ENCODE measurements at regions not wholly inside any gene's neighbourhood (a gene's known extent, or its start where the extent isn't known, plus 50 kb on each side); places are given as distances from the start of the nearest gene placed in this dataset.
"Not testable (repeated sequence)": the region's sequence is repeated elsewhere in the genome, so short reads cannot be mapped to it uniquely, and the experiment has no call there.

DNA sequence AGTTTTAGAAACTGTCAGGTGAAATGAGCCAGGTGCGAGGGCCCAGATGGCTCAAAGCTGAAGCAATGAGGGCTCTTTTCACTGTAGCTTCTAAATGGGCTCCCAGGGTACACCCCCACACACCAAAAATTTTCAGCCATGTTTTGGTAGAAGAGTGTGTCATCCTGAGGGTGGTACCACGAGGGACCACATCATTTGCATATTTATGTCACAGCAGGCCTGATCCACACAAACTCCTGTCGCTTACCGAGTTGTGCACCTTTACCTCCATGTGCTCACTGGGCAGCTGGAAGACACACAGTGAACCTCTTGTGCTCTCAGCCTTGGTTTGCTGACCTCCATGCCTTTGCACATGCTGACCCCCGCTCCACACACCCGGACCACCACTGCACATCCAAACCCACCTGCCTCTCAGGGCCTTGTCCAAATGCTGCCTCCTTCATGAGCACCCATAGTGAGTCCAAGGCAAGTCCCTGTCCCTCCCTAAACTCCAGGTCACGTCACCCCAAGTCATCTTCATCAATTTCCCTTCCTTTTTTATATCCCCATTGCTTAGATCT is 352.2 kb downstream of the BCL2L11 start:
- intact Hi-C loops (cut with micrococcal nuclease); ATAC-seq; H3K4me3 ChIP-seq (ENCODE audit: low read length); H4K20me1 ChIP-seq (ENCODE audit: low read length); H3K9me2 ChIP-seq (replicated peaks; ENCODE audit: low read length); H3K4me1 ChIP-seq (ENCODE audit: insufficient read depth, low read length); H3K27ac ChIP-seq (ENCODE audit: low read length); BruUV-seq (replicated peaks); POLR2A ChIA-PET (ENCODE audit: unreplicated experiment); H3K36me3 ChIP-seq (ENCODE audit: low read depth, low read length); H3K9me3 ChIP-seq (ENCODE audit: low read length); H3F3A ChIP-seq (ENCODE audit: low read length, unreplicated experiment); H2AFZ ChIP-seq (ENCODE audit: low read length); H3K27me3 ChIP-seq (ENCODE audit: low read length); CTCF ChIA-PET; H3K9ac ChIP-seq (ENCODE audit: low read length); H3K4me2 ChIP-seq (ENCODE audit: low read length); DNase-seq: not testable (repeated sequence)
- H3K79me2 ChIP-seq (ENCODE audit: low read length) = peaks cover 44% of the 10 kb centered on the region

- H3K9me3 ChIP-seq (ENCODE audit: low read length); H3K9me2 ChIP-seq (replicated peaks; ENCODE audit: low read length); H3K4me2 ChIP-seq (ENCODE audit: low read length); BruUV-seq (replicated peaks); intact Hi-C loops (cut with micrococcal nuclease); H3K36me3 ChIP-seq (ENCODE audit: low read depth, low read length); H3K4me1 ChIP-seq (ENCODE audit: insufficient read depth, low read length); H3F3A ChIP-seq (ENCODE audit: low read length, unreplicated experiment); DNase-seq; H3K27me3 ChIP-seq (ENCODE audit: low read length); H3K9ac ChIP-seq (ENCODE audit: low read length); POLR2A ChIA-PET (ENCODE audit: unreplicated experiment); H3K27ac ChIP-seq (ENCODE audit: low read length); H2AFZ ChIP-seq (ENCODE audit: low read length); CTCF ChIA-PET; H3K4me3 ChIP-seq (ENCODE audit: low read length); H4K20me1 ChIP-seq (ENCODE audit: low read length): not testable (repeated sequence)
- H3K79me2 ChIP-seq (ENCODE audit: low read length) = peaks cover 44% of the 10 kb centered on the region
- peak; percentile 78 for ATAC-seq
Measured at GRCh38 chr2:111473522-111473921, 352.8 kb downstream of the BCL2L11 start.

GRCh38 chr2:111474198-111474705 is 353.5 kb downstream of the BCL2L11 start:
- CTCF ChIA-PET; intact Hi-C loops (cut with micrococcal nuclease); H3K4me1 ChIP-seq (ENCODE audit: insufficient read depth, low read length); H3K9ac ChIP-seq (ENCODE audit: low read length); H3K4me3 ChIP-seq (ENCODE audit: low read length); H3K4me2 ChIP-seq (ENCODE audit: low read length); DNase-seq; H3K27ac ChIP-seq (ENCODE audit: low read length); H3K27me3 ChIP-seq (ENCODE audit: low read length); H4K20me1 ChIP-seq (ENCODE audit: low read length); H3K36me3 ChIP-seq (ENCODE audit: low read depth, low read length); H3F3A ChIP-seq (ENCODE audit: low read length, unreplicated experiment); POLR2A ChIA-PET (ENCODE audit: unreplicated experiment); H3K9me3 ChIP-seq (ENCODE audit: low read length); BruUV-seq (replicated peaks); H2AFZ ChIP-seq (ENCODE audit: low read length); ATAC-seq; H3K9me2 ChIP-seq (replicated peaks; ENCODE audit: low read length): not testable (repeated sequence)
- peaks cover 51% of the 10 kb centered on the region for H3K79me2 ChIP-seq (ENCODE audit: low read length)

- ATAC-seq; H3K4me3 ChIP-seq (ENCODE audit: low read length); H3F3A ChIP-seq (ENCODE audit: low read length, unreplicated experiment); H2AFZ ChIP-seq (ENCODE audit: low read length); intact Hi-C loops (cut with micrococcal nuclease); CTCF ChIA-PET; H3K9ac ChIP-seq (ENCODE audit: low read length); H3K9me3 ChIP-seq (ENCODE audit: low read length); H3K4me2 ChIP-seq (ENCODE audit: low read length); BruUV-seq (replicated peaks); H3K27me3 ChIP-seq (ENCODE audit: low read length); H3K9me2 ChIP-seq (replicated peaks; ENCODE audit: low read length); H4K20me1 ChIP-seq (ENCODE audit: low read length); POLR2A ChIA-PET (ENCODE audit: unreplicated experiment); H3K36me3 ChIP-seq (ENCODE audit: low read depth, low read length); H3K27ac ChIP-seq (ENCODE audit: low read length); H3K4me1 ChIP-seq (ENCODE audit: insufficient read depth, low read length); DNase-seq: not testable (repeated sequence)
- peaks cover 54% of the 10 kb centered on the region for H3K79me2 ChIP-seq (ENCODE audit: low read length)
Measured at GRCh38 chr2:111478335-111478734, 357.6 kb downstream of the BCL2L11 start.

GRCh38 chr2:111478871-111479318 is 358.2 kb downstream of the BCL2L11 start:
- H3K27me3 ChIP-seq (ENCODE audit: low read length); POLR2A ChIA-PET (ENCODE audit: unreplicated experiment); H3K4me2 ChIP-seq (ENCODE audit: low read length); H3K9me2 ChIP-seq (replicated peaks; ENCODE audit: low read length); H4K20me1 ChIP-seq (ENCODE audit: low read length); H3K4me1 ChIP-seq (ENCODE audit: insufficient read depth, low read length); CTCF ChIA-PET; H3K9ac ChIP-seq (ENCODE audit: low read length); H3F3A ChIP-seq (ENCODE audit: low read length, unreplicated experiment); H3K9me3 ChIP-seq (ENCODE audit: low read length); H3K27ac ChIP-seq (ENCODE audit: low read length); H3K36me3 ChIP-seq (ENCODE audit: low read depth, low read length); BruUV-seq (replicated peaks); ATAC-seq; intact Hi-C loops (cut with micrococcal nuclease); H3K4me3 ChIP-seq (ENCODE audit: low read length); H2AFZ ChIP-seq (ENCODE audit: low read length); DNase-seq: not testable (repeated sequence)
- peaks cover 54% of the 10 kb centered on the region for H3K79me2 ChIP-seq (ENCODE audit: low read length)

DNA sequence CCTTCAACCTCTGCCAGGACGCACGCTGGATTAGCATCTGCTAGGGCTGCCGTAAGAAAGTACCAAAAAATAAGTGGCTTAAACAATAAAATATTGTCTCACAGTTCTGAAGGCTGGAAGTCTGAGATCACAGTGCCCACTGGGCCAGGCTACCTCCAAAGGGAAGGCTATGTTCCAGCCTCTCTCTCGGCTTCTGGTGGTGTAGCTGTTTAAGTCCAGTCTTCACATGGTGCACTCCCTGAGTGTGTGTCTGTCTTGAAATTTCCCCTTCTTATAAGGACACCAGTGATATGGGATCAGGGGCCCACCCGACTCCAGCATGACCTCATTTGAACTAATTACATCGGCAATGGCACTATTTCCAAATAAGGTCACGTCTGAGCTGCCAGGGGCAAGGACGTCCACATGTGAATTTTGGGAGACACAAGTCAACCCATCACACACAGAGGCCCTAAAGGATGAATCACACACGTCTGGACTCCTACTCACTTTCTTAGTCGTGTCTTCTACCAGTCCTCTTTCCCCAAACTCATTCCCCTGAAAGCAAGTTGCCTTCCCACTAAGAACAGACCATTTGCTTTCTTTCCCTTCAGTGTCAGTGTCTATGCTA is 359.4 kb downstream of the BCL2L11 start:
- peaks cover 59% of the 10 kb centered on the region for H3K79me2 ChIP-seq (ENCODE audit: low read length)
- DNase-seq; intact Hi-C loops (cut with micrococcal nuclease); H3K9me2 ChIP-seq (replicated peaks; ENCODE audit: low read length); H4K20me1 ChIP-seq (ENCODE audit: low read length); H3K4me2 ChIP-seq (ENCODE audit: low read length); ATAC-seq; H3K9ac ChIP-seq (ENCODE audit: low read length); H3K27me3 ChIP-seq (ENCODE audit: low read length); H3K36me3 ChIP-seq (ENCODE audit: low read depth, low read length); H3F3A ChIP-seq (ENCODE audit: low read length, unreplicated experiment); H3K4me3 ChIP-seq (ENCODE audit: low read length); BruUV-seq (replicated peaks); H3K27ac ChIP-seq (ENCODE audit: low read length); CTCF ChIA-PET; H3K4me1 ChIP-seq (ENCODE audit: insufficient read depth, low read length); H3K9me3 ChIP-seq (ENCODE audit: low read length); POLR2A ChIA-PET (ENCODE audit: unreplicated experiment); H2AFZ ChIP-seq (ENCODE audit: low read length): not testable (repeated sequence)

GRCh38 chr2:111480633-111481032 is 359.9 kb downstream of the BCL2L11 start:
- ATAC-seq; BruUV-seq (replicated peaks): not testable (repeated sequence)
- peaks cover 63% of the 10 kb centered on the region for H3K79me2 ChIP-seq (ENCODE audit: low read length)

More at GRCh38 chr2:111480633-111481032, 359.9 kb downstream of the BCL2L11 start:
- H2AFZ ChIP-seq (ENCODE audit: low read length); CTCF ChIA-PET; H4K20me1 ChIP-seq (ENCODE audit: low read length); DNase-seq; H3K36me3 ChIP-seq (ENCODE audit: low read depth, low read length); H3K9me3 ChIP-seq (ENCODE audit: low read length); H3K4me1 ChIP-seq (ENCODE audit: insufficient read depth, low read length); H3K4me2 ChIP-seq (ENCODE audit: low read length); H3K27me3 ChIP-seq (ENCODE audit: low read length); H3K4me3 ChIP-seq (ENCODE audit: low read length); intact Hi-C loops (cut with micrococcal nuclease); POLR2A ChIA-PET (ENCODE audit: unreplicated experiment); H3K9me2 ChIP-seq (replicated peaks; ENCODE audit: low read length); H3K27ac ChIP-seq (ENCODE audit: low read length); H3K9ac ChIP-seq (ENCODE audit: low read length); H3F3A ChIP-seq (ENCODE audit: low read length, unreplicated experiment): not testable (repeated sequence)

Data from PC-3 (cell line).